DMS114 treated with DMSO at 0.1 percent for 48 hours (cell line): ENCODE measurements at regions not wholly inside any gene's neighbourhood (a gene's known extent, or its start where the extent isn't known, plus 50 kb on each side); places are given as distances from the start of the nearest gene placed in this dataset.

ENCODE experiments used
- DNase-seq: peaks from one replicate; lab custom pipeline; 2025; ENCODE audit not compliant: unreplicated experiment; lab: John Stamatoyannopoulos, UW

DNA sequence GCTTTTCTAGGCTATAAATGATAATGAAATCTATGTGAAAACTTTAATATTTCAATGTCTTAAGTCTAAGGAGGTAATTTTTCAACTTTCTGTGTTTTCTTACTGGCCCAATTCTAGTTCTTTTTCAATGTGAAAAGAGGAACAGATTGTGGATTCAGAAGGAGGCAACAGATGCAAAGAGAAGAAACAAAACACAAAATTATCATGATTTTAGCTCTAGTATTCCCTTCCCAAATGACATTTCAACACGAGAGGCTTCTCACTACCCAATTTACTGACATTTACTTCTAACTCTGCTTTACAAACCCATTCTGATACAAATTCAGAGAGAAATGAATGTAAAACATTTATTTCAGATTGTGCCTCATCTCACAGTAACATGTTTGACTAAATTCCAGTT lies 169.4 kb downstream of the WT1 start:
- no peak for DNase-seq

DNA sequence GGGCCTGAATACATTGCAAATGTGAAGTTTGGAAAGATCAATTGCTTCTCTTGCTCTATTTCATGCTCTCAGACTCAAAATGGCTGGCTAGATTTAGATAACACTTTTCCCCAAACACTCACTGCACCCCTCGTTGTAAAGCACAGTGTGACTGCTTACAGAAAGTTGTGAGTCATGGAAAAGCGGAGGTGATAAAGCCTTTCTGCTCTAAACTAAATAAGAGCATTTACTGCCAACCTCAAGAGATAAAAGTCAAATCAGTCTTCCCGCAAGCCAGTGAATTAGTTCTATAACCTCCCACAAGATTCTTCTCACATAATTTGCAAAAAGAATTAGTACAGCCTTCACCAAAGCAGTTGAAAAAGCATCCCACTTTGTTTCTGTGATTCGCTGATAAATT lies 168.7 kb downstream of the WT1 start:
- no peak for DNase-seq

DNA sequence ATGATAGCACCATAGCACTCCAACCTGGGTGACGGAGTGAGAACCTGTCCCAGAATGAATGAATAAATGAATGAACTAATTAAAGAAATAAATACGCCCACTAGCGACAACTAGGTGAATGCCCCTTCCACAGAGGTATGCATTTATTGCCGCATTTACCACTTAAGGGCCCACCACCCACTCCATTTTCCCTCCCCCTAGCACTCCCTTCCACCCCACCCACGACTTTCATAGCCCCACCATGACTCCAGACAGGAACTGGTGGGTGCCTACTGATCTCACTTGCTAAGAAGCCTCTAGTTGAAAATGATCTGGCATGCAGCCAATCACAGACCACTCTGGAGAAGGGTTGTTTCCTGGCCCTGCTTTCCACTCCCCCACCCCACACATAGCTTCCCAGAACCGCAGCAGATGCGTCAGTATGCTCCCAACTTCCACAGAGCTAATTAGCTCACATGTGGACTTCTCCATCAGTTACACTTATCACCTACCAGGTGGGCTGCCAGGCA lies 167.6 kb downstream of the WT1 start:
- no peak for DNase-seq

DNA sequence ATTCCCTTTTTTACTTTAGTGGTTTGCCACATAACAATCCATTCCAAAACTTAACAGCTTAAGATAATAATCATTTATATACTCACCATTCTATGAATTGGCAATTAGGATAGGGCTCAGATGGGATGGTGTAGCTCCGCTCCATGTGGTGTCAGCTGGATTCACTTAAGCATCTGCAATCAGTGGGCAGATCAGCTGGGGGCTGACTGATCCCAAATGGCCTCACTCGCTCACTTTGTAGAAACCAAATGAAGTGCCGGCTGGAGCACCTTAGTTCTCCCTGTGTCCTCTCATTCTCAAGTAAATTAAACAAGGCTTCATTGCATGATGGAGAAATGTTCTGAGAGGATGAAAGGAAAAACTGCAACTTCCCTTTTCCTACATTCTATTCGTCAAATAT lies 161.4 kb downstream of the WT1 start:
- DNase-seq: no peak

DNA sequence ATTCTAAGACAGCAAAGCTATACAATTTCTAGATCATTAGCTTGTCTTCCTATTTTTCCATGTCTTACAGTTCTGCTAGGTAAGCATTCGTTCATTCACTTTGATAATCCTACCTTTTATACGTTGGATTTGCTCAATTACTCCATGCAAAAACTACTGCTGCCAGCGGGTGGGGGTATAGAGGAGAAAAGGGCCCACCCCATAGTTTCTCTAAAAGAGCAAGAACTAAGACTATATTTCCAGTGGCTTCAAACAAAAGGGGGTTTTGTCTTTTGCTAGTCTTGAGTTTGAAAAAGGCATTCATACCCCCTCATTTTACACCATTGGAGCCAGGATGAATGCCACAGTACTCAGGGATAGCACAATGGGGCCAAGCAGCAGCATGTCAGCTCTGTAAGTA lies 155.7 kb downstream of the WT1 start:
- no peak for DNase-seq

DNA sequence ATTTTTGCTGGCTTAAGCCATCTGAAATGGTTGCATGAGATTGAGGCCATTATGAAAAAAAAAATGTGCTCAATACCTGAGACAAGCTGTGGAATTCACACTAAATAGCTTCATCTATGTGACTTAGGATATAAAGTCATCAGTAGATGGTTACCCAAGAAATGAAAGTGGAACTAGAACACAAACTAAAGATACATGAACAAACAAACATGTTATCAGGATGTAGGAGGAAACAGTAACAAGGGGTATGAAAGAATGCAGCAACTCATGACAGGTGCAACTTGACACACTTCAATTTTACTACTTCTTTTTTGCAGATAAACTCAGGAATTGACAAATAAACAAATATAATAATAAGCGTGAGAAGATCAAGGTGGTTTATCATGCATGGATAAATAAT lies 155.0 kb downstream of the WT1 start:
- DNase-seq: no peak

DNA sequence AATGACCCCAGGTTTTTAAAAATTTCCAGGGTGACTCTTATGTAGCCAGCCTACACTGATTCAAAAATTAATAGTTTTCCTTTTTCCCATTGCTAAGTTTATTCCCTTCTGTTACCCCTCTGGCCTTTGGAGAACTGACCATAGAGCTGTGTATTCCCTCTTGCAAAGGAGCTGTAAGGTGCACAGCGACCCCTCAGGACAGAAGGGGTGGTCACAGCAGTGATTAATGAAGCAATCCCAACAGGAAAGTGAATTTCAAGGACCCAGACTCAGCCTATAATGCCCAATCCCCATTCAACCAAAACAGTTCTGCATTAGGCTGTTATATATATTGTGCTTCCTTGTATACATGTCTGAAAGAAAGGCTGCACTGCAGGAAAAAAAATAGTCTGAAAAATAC lies 147.1 kb downstream of the WT1 start:
- DNase-seq: no peak

DNA sequence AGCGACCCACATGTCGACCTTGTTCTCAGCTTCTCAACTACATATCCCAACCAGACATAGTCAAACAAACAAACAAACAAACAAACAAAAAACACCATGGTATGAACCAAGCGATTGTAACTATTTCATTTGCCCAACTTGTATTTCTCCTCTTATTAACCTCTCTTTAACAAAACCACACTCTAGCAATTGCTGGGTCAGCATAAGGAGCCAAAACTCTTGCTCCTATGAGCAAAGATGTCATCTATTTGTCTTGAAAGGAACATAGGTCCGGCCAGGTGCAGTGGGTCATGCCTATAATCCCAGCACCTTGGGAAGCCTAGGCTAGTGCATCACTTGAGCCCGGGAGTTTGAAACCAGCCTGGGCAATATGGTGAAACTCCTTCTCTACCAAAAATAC lies 145.6 kb downstream of the WT1 start:
- no peak for DNase-seq

DNA sequence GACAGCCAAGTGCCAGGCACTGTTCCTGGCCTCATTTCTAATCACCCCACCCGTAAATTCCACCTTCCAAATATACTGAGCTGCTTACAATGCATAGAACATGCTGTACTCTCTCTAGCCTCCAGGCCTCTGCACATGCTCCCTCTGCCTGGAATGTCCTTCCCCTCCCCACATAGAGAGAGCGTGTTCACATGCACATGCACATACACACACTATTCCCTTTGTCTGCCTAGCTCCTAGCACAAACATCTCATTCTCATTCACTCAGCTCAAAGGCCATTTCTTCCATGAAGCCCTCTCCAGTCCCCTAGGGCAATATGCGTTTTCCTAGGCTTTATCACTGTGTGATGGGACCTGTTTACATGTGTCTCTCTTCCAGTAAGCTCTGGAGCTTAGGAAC lies 144.6 kb downstream of the WT1 start:
- DNase-seq: no peak

DNA sequence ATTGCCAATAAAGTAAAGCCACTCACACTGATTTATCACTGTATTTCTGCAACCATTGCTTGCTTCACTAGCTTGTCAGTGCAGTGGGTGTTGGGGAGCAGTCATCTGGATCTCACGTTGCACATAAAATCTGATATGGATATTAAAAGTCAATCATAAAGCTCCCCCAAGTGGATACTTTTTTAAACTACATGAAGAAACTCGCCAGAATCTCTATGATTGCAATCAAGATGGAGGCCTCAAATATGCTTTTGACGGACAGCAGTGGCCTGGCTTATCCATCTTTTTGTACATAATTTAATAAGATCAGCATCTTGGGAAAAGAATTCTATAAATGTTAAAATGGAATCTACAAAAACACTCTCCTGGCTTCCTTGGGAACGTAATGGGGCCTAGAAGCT lies 137.7 kb downstream of the WT1 start:
- peak; percentile 24 for DNase-seq

DNA sequence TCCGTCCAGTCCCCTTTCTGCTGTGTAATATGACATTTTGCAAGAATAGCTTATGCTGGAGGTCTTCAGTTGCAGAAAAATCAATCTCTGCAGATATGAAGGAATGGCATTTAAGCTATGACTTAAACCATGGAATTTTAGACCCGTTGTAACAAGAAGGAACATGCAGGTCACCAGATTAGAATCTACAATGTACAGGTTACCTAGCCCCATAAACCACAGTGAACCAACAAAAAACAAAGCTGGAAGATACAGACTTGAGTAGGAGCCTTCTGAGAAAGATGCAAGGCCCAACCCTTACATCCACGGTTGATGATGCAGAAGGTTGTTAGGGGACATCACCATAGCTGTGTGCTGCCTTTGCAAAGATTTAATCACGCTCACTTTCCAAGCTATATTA lies 132.5 kb downstream of the WT1 start:
- DNase-seq: no peak

DNA sequence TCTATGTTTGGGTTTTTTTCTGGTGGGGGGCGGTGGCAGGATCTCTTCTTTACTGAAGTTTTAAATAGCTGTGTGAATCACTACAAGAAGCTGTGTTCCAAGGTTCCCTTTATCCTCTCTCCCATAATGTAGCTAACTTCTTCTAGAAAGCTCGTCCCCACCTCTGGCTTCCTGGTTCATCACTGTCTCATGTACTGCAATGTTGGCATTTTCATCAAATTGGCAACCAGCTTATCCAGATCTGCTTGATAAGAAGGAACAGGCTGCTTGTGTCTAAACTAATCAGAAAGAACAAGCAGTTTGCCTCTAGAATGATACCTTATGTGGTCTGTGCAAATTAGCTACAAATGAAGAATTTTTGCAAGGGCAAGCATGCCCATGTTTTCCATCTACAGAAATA lies 130.8 kb downstream of the WT1 start:
- no peak for DNase-seq

DNA sequence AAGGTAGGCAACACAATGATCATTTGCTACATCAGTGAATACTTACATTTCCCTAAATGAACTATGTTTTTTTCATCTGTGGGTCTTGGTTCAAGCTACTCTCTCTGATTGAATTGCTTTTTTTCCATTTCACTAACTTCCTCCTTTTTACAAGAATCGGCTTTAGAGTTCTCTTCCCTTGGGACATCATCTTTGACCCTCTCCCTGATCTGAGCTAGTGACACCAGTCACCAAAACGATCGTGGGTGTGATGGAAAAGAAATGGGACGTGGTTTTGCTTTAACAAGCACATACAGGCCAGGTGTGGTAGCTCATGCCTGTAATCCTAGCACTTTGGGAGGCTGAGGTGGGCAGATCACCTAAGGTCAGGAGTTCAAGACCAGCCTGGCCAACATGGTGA lies 129.9 kb downstream of the WT1 start:
- no peak for DNase-seq

DNA sequence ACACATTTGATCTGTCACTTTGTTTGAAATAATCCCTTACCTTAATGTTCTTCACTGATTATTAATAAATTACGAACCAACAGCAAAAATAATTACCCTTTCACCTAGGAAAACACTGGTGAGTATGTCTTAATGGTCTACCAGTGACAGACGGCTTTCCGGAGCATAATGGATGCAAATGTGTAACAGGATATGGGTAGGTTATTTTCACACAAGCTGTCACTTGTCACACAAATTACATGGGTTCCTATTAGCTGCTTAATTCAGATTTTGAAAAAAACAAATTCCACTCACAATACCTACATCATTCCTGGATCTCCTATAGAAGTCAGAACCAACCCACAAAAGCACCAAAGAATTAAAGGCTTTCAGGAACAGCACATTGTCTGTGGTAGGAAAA lies 127.9 kb downstream of the WT1 start:
- DNase-seq: no peak

DNA sequence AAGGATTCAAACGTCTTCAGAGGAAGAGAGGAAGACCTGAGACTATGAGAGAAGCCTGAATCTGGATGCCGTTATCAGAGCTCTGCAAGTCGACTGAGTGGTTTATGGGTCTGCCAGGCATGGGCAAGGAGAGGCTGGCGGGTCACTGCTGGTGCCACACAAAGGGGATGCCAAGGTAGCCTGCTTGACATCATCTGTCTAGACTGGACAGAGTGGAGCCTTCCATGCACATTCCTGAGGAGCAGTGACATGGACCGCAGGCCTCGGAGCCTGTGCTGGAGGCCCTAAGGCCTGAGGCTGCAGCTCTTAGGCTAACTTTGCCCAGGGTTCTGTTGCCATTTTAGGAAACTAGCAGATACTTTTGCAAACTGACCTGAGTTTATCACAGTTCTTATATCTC lies 127.4 kb downstream of the WT1 start:
- no peak for DNase-seq

DNA sequence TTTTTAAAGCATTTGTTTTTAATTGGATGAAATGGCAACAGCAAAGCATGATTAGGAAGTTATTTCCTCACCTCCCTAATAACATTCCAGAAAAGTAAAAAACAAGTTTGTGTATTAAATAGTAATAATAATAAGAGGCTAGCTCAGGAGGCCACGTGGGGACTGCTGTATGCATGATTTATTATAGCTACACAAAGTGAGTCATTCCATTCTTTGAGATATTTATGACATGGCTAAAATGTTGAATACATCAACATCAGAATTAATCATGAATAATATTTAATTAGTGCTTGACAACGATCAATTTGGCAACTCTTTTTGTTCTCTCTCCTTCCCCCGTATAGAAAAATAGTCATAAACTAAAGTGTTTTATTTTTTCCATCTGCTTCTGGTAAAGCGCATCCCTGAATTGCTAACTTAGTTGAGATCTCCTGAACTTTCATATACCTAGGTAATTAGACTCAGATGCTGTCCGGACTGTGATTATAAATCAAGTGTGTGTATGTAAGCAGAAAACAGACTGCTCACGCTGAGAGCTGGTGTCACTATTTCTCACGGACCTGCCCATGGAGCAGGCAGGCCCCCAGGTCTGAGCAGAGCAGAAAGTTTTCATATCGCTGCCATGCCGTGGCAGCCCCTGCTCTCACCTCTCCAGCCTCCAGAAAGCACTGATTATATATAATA lies 125.7 kb downstream of the WT1 start:
- DNase-seq: no peak

DNA sequence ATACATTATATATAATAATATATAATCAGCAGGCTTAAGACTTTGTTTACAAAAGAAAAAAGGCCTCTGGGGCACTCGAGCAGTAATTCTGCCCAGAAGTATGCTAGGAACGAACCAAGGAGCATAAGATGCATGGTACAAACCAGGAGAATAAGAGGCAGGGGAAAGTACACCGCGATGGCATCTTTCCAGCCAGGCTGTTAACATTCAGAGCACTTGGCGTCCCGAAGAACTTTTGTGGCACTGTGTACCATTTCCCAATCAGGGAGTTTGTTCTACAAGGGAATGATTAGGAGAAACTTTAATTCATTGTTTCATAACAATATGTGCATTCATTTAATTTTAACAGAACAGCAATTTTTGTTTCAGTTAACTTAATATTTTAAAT lies 125.1 kb downstream of the WT1 start:
- no peak for DNase-seq

DNA sequence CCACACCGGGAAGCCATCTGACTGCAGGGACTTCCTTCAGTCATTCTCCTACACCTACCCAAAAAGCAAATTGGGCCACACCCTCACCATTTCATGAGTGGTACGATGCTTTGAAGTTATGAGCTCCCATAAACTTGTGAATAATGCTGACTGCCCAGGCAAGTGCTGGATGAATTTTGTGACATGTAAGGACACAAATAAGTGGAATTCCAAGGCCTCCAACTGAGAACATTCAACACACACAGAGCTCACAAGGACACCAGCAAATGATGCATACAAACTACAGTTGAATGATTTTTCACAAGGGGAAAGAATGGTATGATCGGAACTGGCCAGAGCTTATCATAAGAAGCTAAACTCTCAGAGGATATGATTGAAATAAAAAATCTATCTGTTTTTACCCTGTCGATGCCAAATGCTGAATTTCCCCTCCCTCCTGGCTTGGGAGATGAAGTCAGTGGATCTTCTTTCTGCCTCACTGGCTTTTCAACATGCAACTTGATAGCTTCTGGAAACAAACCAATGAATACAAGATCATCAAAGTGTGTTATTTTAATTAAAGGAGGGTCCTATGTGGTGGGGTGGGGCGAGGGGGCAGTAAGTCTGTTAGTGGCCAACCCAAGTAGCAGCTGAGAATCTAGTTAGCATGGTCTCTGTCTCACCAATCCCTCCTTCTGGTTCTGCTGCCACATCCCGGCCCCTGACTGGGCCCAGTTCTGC lies 123.8 kb downstream of the WT1 start:
- DNase-seq: no peak

DNA sequence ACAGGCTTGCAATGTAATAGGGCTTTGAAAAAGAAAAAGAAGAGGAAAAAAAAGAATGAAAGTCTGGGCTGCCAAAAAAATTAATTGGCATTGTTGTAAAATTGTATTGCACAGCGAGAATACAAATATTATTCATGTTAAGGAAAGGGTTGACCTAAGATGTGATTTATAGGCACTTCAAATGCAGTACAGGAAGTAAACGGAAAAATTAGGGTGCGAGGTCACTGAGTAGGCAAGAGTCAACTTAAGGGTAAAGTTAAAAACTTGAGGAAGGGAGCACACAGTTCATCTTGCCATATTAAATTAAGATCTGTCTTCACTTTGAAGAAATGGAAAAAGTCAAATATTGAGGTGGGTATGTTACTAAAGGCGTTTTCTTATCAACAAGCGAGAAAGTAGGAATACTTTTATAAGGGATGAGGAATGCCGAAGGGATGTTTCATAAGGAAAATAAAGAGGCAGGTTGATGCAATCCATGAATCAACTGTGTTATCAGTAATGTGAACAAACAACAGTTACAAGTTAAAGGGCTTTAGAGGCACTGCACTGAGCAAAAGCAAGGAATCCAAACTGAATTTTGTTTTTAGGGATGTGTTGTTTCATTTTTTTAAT lies 123.0 kb downstream of the WT1 start:
- no peak for DNase-seq

DNA sequence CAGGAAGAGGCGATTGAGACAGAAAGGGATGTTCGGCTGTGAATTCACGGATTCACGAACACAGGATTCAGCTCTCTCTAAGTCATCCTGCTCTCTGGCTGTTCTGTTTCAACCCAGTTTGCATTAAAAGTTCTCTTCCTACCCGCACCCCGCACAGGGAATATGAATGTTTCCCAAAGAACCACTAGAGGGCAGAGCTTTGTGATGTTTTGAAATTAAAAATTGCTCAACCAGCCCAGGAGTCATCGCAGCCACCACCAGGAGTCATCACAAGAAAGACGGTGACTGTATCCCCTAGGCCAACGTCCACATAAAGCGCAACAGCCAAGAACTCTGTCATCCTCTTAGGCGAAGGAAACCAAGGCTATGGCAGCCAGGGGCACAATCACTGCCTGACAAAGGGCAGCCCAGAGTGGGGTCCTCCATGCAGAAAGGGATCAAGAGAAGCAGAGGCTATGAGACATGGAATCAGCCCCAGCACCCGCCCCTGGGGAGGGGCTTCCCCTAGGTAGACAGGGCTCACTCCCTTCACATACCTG lies 122.4 kb downstream of the WT1 start:
- DNase-seq: peak; percentile 2

DNA sequence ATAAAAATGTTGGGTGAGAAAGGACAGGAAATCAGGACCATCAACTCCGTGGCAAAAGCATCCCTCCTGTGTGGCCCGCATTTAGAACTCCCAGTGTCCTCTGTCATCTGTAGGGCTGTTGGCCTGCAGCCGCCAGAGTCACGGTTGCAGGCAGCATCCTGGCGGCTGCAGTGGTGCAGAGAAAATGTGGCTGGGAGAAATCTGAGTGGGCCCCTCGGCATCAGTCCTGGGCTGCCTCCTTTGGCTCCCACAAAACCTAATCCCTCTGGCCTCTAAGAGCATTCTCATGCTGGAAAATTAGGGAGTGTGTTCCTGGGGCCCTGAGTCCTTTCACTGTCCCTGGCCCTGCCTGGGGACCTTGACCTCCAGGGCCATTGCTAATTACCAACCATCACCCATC lies 121.9 kb downstream of the WT1 start:
- no peak for DNase-seq

DNA sequence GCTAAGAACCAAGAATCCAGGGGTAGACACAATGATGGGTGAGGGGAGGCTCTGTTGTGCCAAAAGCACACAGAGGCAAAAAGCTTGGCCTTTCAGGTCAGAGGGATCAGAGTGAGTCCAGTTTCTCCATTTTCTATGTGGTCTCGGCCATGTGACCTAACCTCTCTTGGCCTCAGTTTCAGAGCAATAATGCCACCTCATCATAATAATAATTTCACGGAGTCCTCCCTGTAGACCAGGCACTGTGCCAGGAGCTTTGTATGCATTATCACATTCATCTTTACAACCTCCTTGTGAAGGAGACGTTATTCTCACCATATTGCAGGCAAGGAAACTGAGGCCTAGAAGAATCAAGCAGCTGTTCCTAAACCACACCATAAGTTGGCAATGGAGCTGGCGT lies 120.2 kb downstream of the WT1 start:
- no peak for DNase-seq
